ENCODE measurements at regions not wholly inside any gene's neighbourhood (a gene's known extent, or its start where the extent isn't known, plus 50 kb on each side); places are given as distances from the start of the nearest gene placed in this dataset.

DNA sequence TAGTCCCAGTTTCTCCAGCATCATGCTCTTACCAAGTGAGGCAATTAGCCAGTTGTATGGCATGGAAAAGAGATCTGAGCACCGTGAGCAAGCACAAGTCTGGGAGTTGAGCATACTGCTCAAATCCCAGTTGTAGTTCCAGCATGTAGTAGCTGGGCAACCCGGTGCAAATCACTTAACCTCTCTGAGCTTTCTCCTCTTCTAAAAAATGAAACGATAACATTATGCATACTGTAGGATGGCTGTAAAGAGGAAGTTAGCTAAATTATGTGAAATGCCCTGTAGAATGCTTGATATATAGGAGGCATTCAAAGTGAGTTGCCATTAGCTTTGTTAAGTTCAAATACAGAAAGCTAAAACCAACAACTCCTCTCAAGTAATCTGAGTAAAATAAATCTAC lies 164.0 kb upstream of the ZEB2 start:
- no peak for TF ChIP-seq POLR2A (IDR thresholded peaks at IDR 0.05; ENCODE audit: borderline replicate concordance, extremely low read depth, insufficient read depth, insufficient read length)
- TF ChIP-seq POLR2AphosphoS5 (IDR thresholded peaks at IDR 0.05; ENCODE audit: low read depth, low read length) = no peak
